ENCODE measurements at regions not wholly inside any gene's neighbourhood (a gene's known extent, or its start where the extent isn't known, plus 50 kb on each side); places are given as distances from the start of the nearest gene placed in this dataset.

GRCh38 chr6:159506048-159506447 is 187.0 kb downstream of the SOD2 start:
- Histone ChIP-seq H3K9me3 (ENCODE audit: control insufficient read depth in 2 of 2, low read length in 2 of 2) (no peaks in the 10 kb centered on the region), H3K27ac (ENCODE audit: insufficient read depth, low read length, poor library complexity, severe bottlenecking) (no peak overlapping the region), H3K36me3 (ENCODE audit: control insufficient read depth, insufficient read depth, low read length) (no peaks in the 10 kb centered on the region), H3K4me3 (ENCODE audit: low read depth, low read length) (no peak overlapping the region), H3K27me3 (ENCODE audit: control insufficient read depth, insufficient read depth, low read length) (no peaks in the 10 kb centered on the region), H3K4me1 (ENCODE audit: control insufficient read depth, insufficient read depth, low read length, poor library complexity, severe bottlenecking) (no peaks in the 10 kb centered on the region)
- no peaks in the 10 kb centered on the region for H3K4me1 Mint-ChIP-seq
- H3K9me3 Mint-ChIP-seq, result peaks cover 0 to 1% (median 0%) of the 10 kb centered on the region in 7 donors
- DNase-seq, result no peak
- H3K36me3 Mint-ChIP-seq, result no peaks in the 10 kb centered on the region
- H3K27ac Mint-ChIP-seq, result no peak overlapping the region
- no peaks in the 10 kb centered on the region for H3K27me3 Mint-ChIP-seq
- ATAC-seq (ENCODE audit: low read depth in 2 of 2), result no peak
- no peak overlapping the region for H3K4me3 Mint-ChIP-seq

DNA sequence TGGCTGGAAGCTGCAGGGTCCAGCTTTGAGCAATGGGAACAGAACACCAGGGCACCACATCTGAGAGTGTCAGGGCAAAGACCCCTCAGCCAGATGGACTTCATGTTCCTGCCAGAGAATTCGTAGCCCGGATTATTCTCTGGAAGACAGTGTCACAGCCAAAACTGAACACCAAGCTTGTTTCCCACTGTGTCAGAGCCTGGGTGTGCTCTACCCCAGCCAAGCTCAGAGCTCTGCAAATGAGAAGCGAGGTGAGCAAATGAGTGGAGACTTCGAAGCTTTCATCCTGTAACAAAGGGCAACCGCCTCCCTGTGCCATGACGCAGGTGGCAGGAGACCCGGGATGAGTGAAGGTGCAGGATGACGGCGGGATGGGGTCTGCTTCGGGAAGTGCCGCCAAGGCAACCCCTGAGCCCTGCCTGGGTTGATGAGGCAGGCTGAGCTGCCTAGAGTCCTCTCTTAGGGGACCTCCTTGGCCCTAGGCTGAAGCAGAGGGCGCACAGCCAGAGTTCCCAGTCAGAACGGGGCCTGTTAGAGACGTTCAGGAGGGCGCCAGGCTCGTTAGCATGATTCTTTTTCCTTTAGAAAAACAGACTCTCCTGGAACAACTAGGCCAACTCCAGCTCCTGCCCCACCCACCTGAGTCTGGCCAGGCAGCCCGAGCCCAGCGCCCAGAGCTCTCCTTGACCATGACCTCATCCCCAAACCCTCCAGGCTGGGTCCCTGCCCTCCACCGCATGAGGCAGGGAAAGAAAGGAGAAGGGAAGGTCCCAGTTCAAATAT is 187.7 kb downstream of the SOD2 start:
- Mint-ChIP-seq H3K27ac (no peak overlapping the region), H3K36me3 (no peaks in the 10 kb centered on the region), H3K27me3 (no peaks in the 10 kb centered on the region), H3K9me3 (peaks cover 0 to 1% (median 0%) of the 10 kb centered on the region in 7 donors), H3K4me3 (no peak overlapping the region), H3K4me1 (no peaks in the 10 kb centered on the region)
- no peaks in the 10 kb centered on the region for H3K9me3 ChIP-seq (ENCODE audit: control insufficient read depth in 2 of 2, low read length in 2 of 2)
- DNase-seq (no peak), ATAC-seq (ENCODE audit: low read depth in 2 of 2) (no peak)
- H3K27me3 ChIP-seq (ENCODE audit: control insufficient read depth, insufficient read depth, low read length), result no peaks in the 10 kb centered on the region
- H3K4me1 ChIP-seq (ENCODE audit: control insufficient read depth, insufficient read depth, low read length, poor library complexity, severe bottlenecking), result no peaks in the 10 kb centered on the region
- no peak overlapping the region for H3K4me3 ChIP-seq (ENCODE audit: low read depth, low read length)
- H3K36me3 ChIP-seq (ENCODE audit: control insufficient read depth, insufficient read depth, low read length), result no peaks in the 10 kb centered on the region
- H3K27ac ChIP-seq (ENCODE audit: insufficient read depth, low read length, poor library complexity, severe bottlenecking), result no peak overlapping the region

GRCh38 chr6:159501558-159501957 is 191.5 kb downstream of the SOD2 start:
- no peaks in the 10 kb centered on the region for H3K4me1 ChIP-seq (ENCODE audit: control insufficient read depth, insufficient read depth, low read length, poor library complexity, severe bottlenecking)
- Mint-ChIP-seq H3K27ac (no peak overlapping the region), H3K9me3 (peaks cover 0 to 17% (median 3%) of the 10 kb centered on the region in 7 donors), H3K4me1 (no peaks in the 10 kb centered on the region), H3K27me3 (peaks cover 5% of the 10 kb centered on the region), H3K36me3 (no peaks in the 10 kb centered on the region), H3K4me3 (no peak overlapping the region)
- no peak overlapping the region for H3K27ac ChIP-seq (ENCODE audit: insufficient read depth, low read length, poor library complexity, severe bottlenecking)
- no peaks in the 10 kb centered on the region for H3K36me3 ChIP-seq (ENCODE audit: control insufficient read depth, insufficient read depth, low read length)
- H3K27me3 ChIP-seq (ENCODE audit: control insufficient read depth, insufficient read depth, low read length), result peaks cover 6% of the 10 kb centered on the region
- no peak overlapping the region for H3K4me3 ChIP-seq (ENCODE audit: low read depth, low read length)
- no peak for ATAC-seq (ENCODE audit: low read depth in 2 of 2)
- DNase-seq, result no peak
- no peaks in the 10 kb centered on the region for H3K9me3 ChIP-seq (ENCODE audit: control insufficient read depth in 2 of 2, low read length in 2 of 2)

DNA sequence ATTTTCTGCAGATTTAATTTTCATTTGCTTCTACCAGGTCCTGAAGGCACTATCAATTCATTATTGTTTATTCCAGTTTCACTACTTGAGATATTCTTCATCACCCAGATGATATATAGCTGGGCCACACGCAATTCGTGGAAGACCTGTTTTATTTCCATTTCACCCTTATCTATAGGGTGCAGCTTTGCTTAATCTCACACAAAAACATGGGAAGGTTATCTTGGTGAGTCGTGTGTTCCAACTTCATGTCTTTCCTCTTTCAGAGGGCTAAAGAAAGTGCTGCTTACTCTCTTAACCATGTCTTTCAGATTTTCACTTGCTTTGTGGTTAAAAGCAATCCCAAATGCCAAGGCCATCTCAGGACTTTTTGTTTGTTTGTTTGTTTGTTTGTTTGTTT is 194.0 kb downstream of the SOD2 start:
- Mint-ChIP-seq H3K9me3 (peaks cover 0 to 17% (median 3%) of the 10 kb centered on the region in 7 donors), H3K27me3 (peaks cover 12% of the 10 kb centered on the region), H3K27ac (no peak overlapping the region), H3K4me3 (no peak overlapping the region), H3K36me3 (no peaks in the 10 kb centered on the region), H3K4me1 (no peaks in the 10 kb centered on the region)
- Histone ChIP-seq H3K36me3 (ENCODE audit: control insufficient read depth, insufficient read depth, low read length) (no peaks in the 10 kb centered on the region), H3K4me1 (ENCODE audit: control insufficient read depth, insufficient read depth, low read length, poor library complexity, severe bottlenecking) (no peaks in the 10 kb centered on the region), H3K27me3 (ENCODE audit: control insufficient read depth, insufficient read depth, low read length) (peaks cover 6% of the 10 kb centered on the region), H3K4me3 (ENCODE audit: low read depth, low read length) (no peak overlapping the region), H3K9me3 (ENCODE audit: control insufficient read depth in 2 of 2, low read length in 2 of 2) (no peaks in the 10 kb centered on the region), H3K27ac (ENCODE audit: insufficient read depth, low read length, poor library complexity, severe bottlenecking) (no peak overlapping the region)
- DNase-seq (no peak), ATAC-seq (ENCODE audit: low read depth in 2 of 2) (no peak)

DNA sequence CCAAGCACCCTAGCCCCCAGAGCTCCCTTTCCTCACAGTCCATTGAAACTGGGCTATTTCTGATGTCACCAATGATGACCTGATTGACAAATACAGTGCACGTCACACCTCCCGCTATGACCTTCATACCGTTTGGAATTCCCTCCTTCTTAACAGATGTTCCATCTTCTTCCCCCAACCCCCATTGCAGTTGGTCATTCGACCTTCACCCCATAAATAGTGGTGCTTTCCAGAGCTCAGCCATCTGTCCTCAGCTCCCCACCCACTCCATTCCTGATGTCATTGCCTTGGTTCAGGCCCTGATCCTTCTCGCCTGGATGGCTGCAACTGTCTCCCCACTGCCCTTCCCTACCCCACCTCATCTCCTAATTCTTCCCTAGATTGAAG is 198.5 kb downstream of the SOD2 start:
- Histone ChIP-seq H3K4me3 (ENCODE audit: low read depth, low read length) (no peak overlapping the region), H3K4me1 (ENCODE audit: control insufficient read depth, insufficient read depth, low read length, poor library complexity, severe bottlenecking) (no peaks in the 10 kb centered on the region), H3K27ac (ENCODE audit: insufficient read depth, low read length, poor library complexity, severe bottlenecking) (no peak overlapping the region), H3K27me3 (ENCODE audit: control insufficient read depth, insufficient read depth, low read length) (peaks cover 3% of the 10 kb centered on the region), H3K9me3 (ENCODE audit: control insufficient read depth in 2 of 2, low read length in 2 of 2) (no peaks in the 10 kb centered on the region), H3K36me3 (ENCODE audit: control insufficient read depth, insufficient read depth, low read length) (no peaks in the 10 kb centered on the region)
- DNase-seq (no peak), ATAC-seq (ENCODE audit: low read depth in 2 of 2) (no peak)
- Mint-ChIP-seq H3K4me1 (no peaks in the 10 kb centered on the region), H3K9me3 (peaks cover 0 to 17% (median 3%) of the 10 kb centered on the region in 7 donors), H3K36me3 (no peaks in the 10 kb centered on the region), H3K4me3 (no peak overlapping the region), H3K27ac (no peak overlapping the region), H3K27me3 (peaks cover 17% of the 10 kb centered on the region)

DNA sequence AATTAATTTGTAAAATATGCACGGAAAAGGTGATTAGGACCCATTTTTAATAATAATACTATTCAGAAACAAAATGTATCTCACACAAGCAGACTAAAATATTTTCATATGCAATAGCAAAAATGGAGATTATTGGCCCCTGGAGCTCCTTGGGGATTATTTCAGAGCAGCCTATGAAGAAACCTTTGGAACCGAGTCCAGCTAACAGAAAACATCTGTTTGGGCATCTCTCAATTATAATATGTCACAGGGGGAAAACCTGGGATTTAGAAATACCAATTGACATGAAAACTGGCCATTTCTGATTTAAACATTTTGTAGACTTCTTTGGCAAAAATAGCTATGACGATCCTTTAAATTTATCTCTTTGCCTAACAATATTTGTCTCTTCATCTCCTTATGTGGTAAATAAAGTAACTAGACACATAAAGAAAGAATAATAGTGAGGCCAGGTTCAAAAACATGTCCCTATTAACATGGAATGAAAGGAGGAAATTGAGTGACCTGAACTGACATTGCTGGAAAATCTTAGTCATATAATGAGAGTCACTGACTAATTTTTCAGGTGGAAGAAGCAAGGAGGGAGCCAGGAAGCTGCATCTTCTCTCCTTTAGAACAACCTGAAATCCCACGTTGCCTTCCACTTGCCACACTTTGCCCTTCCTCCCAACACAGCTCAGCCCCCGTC is 199.0 kb downstream of the SOD2 start:
- no peaks in the 10 kb centered on the region for H3K9me3 ChIP-seq (ENCODE audit: control insufficient read depth in 2 of 2, low read length in 2 of 2)
- Mint-ChIP-seq H3K36me3 (no peaks in the 10 kb centered on the region), H3K27ac (no peak overlapping the region), H3K9me3 (peaks cover 0 to 16% (median 3%) of the 10 kb centered on the region in 7 donors), H3K4me3 (no peak overlapping the region), H3K27me3 (peaks cover 17% of the 10 kb centered on the region), H3K4me1 (no peaks in the 10 kb centered on the region)
- DNase-seq (no peak), ATAC-seq (ENCODE audit: low read depth in 2 of 2) (no peak)
- no peaks in the 10 kb centered on the region for H3K36me3 ChIP-seq (ENCODE audit: control insufficient read depth, insufficient read depth, low read length)
- no peak overlapping the region for H3K4me3 ChIP-seq (ENCODE audit: low read depth, low read length)
- no peak overlapping the region for H3K27ac ChIP-seq (ENCODE audit: insufficient read depth, low read length, poor library complexity, severe bottlenecking)
- no peaks in the 10 kb centered on the region for H3K4me1 ChIP-seq (ENCODE audit: control insufficient read depth, insufficient read depth, low read length, poor library complexity, severe bottlenecking)
- peaks cover 3% of the 10 kb centered on the region for H3K27me3 ChIP-seq (ENCODE audit: control insufficient read depth, insufficient read depth, low read length)

GRCh38 chr6:159493231-159493897 is 199.7 kb downstream of the SOD2 start:
- no peaks in the 10 kb centered on the region for H3K4me1 Mint-ChIP-seq
- no peak overlapping the region for H3K27ac Mint-ChIP-seq
- no peak overlapping the region for H3K4me3 ChIP-seq (ENCODE audit: low read depth, low read length)
- H3K9me3 ChIP-seq (ENCODE audit: control insufficient read depth in 2 of 2, low read length in 2 of 2), result no peaks in the 10 kb centered on the region
- H3K36me3 Mint-ChIP-seq, result no peaks in the 10 kb centered on the region
- H3K27ac ChIP-seq (ENCODE audit: insufficient read depth, low read length, poor library complexity, severe bottlenecking), result no peak overlapping the region
- H3K9me3 Mint-ChIP-seq, result peaks cover 0 to 9% (median 2%) of the 10 kb centered on the region in 7 donors
- peaks cover 3% of the 10 kb centered on the region for H3K27me3 ChIP-seq (ENCODE audit: control insufficient read depth, insufficient read depth, low read length)
- H3K4me3 Mint-ChIP-seq, result no peak overlapping the region
- ATAC-seq (ENCODE audit: low read depth in 2 of 2), result no peak
- peaks cover 17% of the 10 kb centered on the region for H3K27me3 Mint-ChIP-seq
- no peaks in the 10 kb centered on the region for H3K4me1 ChIP-seq (ENCODE audit: control insufficient read depth, insufficient read depth, low read length, poor library complexity, severe bottlenecking)
- DNase-seq, result no peak
- H3K36me3 ChIP-seq (ENCODE audit: control insufficient read depth, insufficient read depth, low read length), result no peaks in the 10 kb centered on the region

Measured in CD4-positive, CD25-positive, alpha-beta regulatory T cell (primary cell).